Activated naive CD8-positive, alpha-beta T cell (primary cell): ENCODE measurements at regions not wholly inside any gene's neighbourhood (a gene's known extent, or its start where the extent isn't known, plus 50 kb on each side); places are given as distances from the start of the nearest gene placed in this dataset.
"Not testable (repeated sequence)": the region's sequence is repeated elsewhere in the genome, so short reads cannot be mapped to it uniquely, and the experiment has no call there.

Experiments used
- H3K27ac Mint-ChIP-seq: one replicate; pipeline ENCODE4 v1.8.0; 2021; ENCODE audit warnings: mixed read lengths
- H3K27me3 Mint-ChIP-seq: one replicate; pipeline ENCODE4 v1.8.0; 2021; ENCODE audit warnings: mixed read lengths
- H3K36me3 Mint-ChIP-seq: one replicate; pipeline ENCODE4 v1.8.0; 2021; ENCODE audit warnings: mixed read lengths
- H3K4me1 Mint-ChIP-seq: one replicate; pipeline ENCODE4 v1.8.0; 2021; ENCODE audit warnings: low read depth, mixed read lengths
- H3K4me3 Mint-ChIP-seq: one replicate; pipeline ENCODE4 v1.8.0; 2021; ENCODE audit warnings: mild to moderate bottlenecking, mixed read lengths
- H3K9me3 Mint-ChIP-seq: one replicate; pipeline ENCODE4 v1.8.0; 2021; ENCODE audit warnings: low read depth, mixed read lengths

DNA sequence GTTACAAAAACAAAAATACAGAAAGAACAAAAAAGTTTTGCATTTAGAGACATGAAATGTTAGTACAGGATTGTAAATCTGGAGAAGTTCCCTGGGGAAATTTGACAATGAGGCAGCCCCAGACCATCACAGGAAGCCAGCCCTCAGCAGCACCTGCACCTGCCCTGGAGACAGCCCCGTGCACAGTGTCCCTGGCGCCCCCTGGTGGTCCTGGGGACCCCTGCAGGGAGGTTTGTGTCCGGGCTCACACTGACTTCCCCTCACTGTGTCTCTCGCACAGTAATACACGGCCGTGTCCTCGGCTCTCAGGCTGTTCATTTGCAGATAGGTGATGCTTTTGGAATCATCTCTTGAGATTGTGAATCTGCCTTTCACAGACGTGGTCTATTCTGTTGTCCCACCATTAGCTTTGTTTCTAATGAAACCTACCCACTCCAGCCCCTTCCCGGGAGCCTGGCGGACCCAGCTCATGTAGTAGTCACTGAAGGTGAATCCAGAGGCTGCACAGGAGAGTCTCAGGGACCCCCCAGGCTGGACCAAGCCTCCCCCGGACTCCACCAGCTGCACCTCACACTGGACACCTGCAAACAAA lies 1248.6 kb downstream of the TMEM121 start:
- not testable (repeated sequence) for H3K27me3 Mint-ChIP-seq, H3K4me3 Mint-ChIP-seq, H3K36me3 Mint-ChIP-seq, H3K9me3 Mint-ChIP-seq, H3K27ac Mint-ChIP-seq
- peaks cover 17% of the 10 kb centered on the region for H3K4me1 Mint-ChIP-seq

DNA sequence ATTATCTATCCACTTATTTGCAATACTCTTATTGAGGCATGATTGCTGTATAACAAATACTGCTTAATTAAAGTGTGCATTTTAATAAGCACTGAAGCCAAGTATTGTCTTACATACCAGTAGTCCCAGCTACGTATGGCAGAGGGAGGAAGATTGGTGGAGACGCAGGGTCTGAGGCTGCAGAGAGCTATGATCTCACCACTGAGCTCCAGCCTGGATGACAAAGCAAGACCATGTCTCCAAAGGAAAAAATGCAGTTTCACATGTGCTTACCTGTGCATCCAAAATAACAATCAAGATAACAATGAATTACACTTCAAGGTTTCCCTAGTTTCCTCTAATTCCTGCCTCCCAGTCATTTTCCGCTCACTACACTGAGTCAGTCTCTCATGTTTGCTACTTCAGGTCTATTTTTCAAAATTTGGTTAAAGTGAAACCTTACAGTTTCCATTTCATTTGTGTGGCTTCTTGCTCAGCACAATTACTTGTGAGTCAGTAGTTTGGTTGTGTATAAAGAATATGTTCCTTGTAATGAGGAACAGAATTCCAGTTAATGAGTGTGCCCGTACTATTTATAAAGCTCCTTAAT lies 1250.1 kb downstream of the TMEM121 start:
- no peak overlapping the region for H3K27ac Mint-ChIP-seq
- no peak overlapping the region for H3K4me3 Mint-ChIP-seq
- H3K9me3 Mint-ChIP-seq = no peaks in the 10 kb centered on the region
- H3K36me3 Mint-ChIP-seq = peaks cover 3% of the 10 kb centered on the region
- peaks cover 13% of the 10 kb centered on the region for H3K4me1 Mint-ChIP-seq
- H3K27me3 Mint-ChIP-seq = peaks cover 3% of the 10 kb centered on the region

DNA sequence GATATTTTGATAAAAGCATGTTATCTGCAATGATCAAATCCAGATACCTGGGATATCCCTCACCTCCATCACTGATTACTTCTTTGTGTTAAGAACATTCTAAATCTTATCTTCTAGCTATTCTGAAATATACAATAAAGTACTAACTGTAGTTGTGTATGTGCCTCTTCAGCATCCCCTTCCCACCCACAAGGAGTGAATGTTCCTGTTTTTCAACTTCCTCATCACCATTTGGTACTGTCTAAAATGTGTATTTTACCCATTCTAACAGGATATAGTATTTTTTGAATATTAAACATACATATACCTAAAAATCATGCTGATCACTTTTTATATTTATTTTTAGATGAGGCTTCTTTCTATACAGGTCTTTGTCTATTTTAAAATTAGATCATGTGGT lies 1252.6 kb downstream of the TMEM121 start:
- H3K4me3 Mint-ChIP-seq = no peak overlapping the region
- H3K4me1 Mint-ChIP-seq = peaks cover 13% of the 10 kb centered on the region
- peaks cover 3% of the 10 kb centered on the region for H3K36me3 Mint-ChIP-seq
- peaks cover 3% of the 10 kb centered on the region for H3K27me3 Mint-ChIP-seq
- H3K9me3 Mint-ChIP-seq = no peaks in the 10 kb centered on the region
- no peak overlapping the region for H3K27ac Mint-ChIP-seq

DNA sequence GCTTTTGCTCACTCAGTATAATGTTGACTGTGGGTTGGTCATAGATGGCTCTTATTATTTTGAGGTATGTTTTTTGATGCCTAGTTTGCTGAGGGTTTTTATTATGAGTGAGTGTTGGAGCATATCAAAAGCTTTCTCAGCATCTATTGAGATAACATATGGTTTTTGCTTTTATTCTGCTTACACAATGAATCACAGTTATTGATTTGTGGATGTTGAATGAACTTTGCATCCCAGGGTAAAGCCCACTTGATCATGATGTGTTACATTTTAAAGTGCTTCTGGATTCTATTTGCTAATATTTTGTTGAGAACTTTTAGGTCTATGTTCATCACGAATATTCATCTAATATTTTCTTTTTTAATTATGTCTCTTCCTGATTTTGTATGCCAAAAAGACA lies 1260.3 kb downstream of the TMEM121 start:
- no peak overlapping the region for H3K27ac Mint-ChIP-seq
- no peaks in the 10 kb centered on the region for H3K36me3 Mint-ChIP-seq
- no peaks in the 10 kb centered on the region for H3K9me3 Mint-ChIP-seq

DNA sequence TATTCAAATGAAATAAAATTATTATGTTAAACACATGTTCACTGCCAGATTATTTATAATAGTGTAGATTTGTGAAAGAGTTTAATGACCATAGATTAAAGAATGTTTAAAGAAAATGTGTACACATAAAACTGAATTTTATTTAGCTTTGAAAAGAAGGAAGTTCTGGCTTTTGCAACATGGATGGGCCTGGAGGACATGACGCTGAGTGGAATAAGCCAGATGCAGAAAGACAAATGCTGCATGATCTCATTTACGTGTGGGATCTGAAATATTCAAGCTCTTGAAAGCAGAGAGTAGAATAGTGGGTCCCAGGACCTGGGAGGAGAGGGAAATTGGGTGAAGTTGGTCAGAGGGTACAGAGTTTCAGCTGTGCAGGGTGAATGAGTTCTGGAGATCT lies 1261.2 kb downstream of the TMEM121 start:
- Mint-ChIP-seq H3K9me3 (no peaks in the 10 kb centered on the region), H3K4me1 (peaks cover 21% of the 10 kb centered on the region), H3K27ac (no peak overlapping the region), H3K27me3 (peaks cover 3% of the 10 kb centered on the region), H3K36me3 (no peaks in the 10 kb centered on the region), H3K4me3 (no peak overlapping the region)

More for the DNA sequence above, 1260.3 kb downstream of the TMEM121 start:
- no peak overlapping the region for H3K4me3 Mint-ChIP-seq
- peaks cover 3% of the 10 kb centered on the region for H3K27me3 Mint-ChIP-seq
- H3K4me1 Mint-ChIP-seq = peaks cover 21% of the 10 kb centered on the region

DNA sequence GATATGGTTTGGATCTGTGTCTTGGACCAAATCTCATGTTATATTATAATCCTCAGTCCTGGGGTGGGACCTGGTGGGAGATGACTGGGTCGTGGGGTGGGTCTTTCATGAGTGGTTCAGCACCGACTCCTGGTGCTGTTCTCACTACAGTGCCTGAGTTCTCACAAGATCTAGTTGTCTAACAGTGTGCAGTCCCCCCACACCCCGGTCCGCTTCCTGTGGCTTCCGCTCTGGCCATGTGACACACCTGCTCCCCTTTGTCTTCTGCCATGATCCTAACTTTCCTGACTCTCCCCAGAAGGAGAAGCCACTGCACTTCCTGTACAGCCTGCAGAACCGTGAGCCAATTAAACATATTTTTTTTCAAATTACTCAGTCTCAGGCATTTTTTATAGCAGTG lies 1262.2 kb downstream of the TMEM121 start:
- Mint-ChIP-seq H3K36me3 (no peaks in the 10 kb centered on the region), H3K4me3 (no peak overlapping the region), H3K27me3 (peaks cover 3% of the 10 kb centered on the region), H3K4me1 (peaks cover 21% of the 10 kb centered on the region), H3K27ac (no peak overlapping the region), H3K9me3 (no peaks in the 10 kb centered on the region)

DNA sequence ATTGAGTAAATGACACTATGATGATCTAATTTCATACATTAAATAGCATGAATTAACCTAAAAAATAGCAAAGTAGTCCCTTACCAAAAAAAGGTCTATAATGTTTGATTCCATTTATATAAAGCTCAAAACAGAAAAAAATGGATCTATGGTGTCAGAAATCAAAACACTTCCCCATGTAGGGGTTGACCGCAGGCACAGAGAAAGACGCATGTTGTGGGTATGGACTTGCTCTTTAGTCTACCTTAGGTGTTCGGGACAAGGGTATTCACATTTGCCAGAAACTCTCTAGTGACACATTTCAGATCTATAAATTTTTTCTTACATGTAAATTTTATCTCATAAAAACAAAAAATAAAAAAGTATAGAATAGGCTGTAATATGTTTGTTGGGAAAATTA lies 1262.9 kb downstream of the TMEM121 start:
- H3K4me1 Mint-ChIP-seq = peaks cover 21% of the 10 kb centered on the region
- peaks cover 3% of the 10 kb centered on the region for H3K27me3 Mint-ChIP-seq
- no peaks in the 10 kb centered on the region for H3K36me3 Mint-ChIP-seq
- H3K9me3 Mint-ChIP-seq = no peaks in the 10 kb centered on the region
- H3K27ac Mint-ChIP-seq = no peak overlapping the region
- no peak overlapping the region for H3K4me3 Mint-ChIP-seq

DNA sequence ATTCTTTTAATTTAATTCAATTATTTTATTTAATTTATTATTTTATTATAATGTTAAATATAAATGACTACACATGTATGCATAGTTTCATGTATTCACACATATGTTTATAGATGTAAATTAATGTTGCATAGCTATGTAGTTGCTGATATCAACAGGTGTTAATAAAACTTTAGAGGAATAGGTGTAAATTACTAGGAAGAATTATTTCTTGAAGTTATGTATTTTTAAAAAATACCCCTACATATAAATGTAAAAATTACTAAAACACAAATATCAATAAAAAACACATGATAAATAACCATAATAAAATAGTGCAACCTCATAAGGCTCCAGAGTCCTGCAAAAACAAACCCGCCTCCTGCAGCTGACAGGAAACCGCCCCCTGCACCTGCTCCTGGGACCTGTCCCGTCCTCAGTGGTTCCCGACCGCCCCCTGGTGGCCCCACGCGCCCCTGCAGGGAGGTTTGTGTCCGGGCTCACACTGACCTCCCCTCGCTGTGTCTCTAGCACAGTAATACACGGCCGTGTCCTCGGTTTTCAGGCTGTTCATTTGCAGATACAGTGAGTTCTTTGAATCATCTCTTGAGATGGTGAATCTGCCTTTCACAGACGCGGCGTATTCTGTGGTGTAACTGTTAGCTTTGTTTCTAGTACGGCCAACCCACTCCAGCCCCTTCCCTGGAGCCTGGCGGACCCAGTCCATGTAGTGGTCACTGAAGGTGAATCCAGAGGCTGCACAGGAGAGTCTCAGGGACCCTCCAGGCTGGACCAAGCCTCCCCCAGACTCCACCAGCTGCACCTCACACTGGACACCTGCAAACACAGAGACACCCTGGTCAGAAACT lies 1264.0 kb downstream of the TMEM121 start:
- Mint-ChIP-seq H3K4me3 (no peak overlapping the region), H3K36me3 (no peaks in the 10 kb centered on the region), H3K27me3 (peaks cover 2% of the 10 kb centered on the region)

DNA sequence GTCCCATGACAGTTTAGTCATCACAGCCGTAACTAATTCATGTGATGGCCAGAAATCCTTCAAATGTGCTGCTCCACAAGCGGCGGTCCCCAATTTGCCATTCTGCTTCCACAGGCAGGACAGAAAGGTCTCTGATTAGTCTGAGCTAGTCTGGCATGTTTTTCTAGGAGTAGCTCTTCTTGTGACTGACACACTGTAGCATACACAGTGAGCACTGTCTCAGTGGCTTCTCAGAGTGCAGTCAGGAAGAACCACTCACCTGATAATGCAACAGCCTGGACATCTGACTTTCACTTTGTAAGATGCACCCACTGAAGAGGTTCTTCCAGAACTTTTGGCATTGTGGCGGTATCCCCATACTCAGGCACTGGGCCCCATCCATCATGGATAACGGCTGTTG lies 1266.2 kb downstream of the TMEM121 start:
- H3K36me3 Mint-ChIP-seq = no peaks in the 10 kb centered on the region

More for the DNA sequence above, 1264.0 kb downstream of the TMEM121 start:
- no peaks in the 10 kb centered on the region for H3K9me3 Mint-ChIP-seq
- no peak overlapping the region for H3K27ac Mint-ChIP-seq
- peaks cover 21% of the 10 kb centered on the region for H3K4me1 Mint-ChIP-seq

DNA sequence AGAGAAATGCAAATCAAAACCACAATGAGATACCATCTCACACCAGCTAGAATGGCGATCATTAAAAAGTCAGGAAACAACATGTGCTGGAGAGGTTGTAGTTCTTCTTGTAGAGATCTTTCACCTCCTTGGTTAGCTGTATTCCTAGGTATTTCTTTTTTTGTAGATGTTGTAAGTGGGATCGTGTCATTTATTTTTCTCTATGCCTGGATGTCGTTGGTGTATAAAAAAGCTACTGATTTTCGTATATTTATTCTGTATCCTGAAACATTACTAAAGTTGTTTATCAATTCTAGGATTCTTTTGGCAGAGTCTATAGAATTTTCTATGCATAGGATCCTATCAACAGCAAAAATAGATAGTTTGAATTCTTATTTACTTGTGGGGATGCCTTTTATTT lies 1271.8 kb downstream of the TMEM121 start:
- H3K27me3 Mint-ChIP-seq = peaks cover 21% of the 10 kb centered on the region
- not testable (repeated sequence) for H3K36me3 Mint-ChIP-seq, H3K4me3 Mint-ChIP-seq, H3K9me3 Mint-ChIP-seq, H3K4me1 Mint-ChIP-seq, H3K27ac Mint-ChIP-seq

More for the DNA sequence above, 1266.2 kb downstream of the TMEM121 start:
- H3K4me3 Mint-ChIP-seq = no peak overlapping the region
- H3K27ac Mint-ChIP-seq = no peak overlapping the region
- H3K9me3 Mint-ChIP-seq = no peaks in the 10 kb centered on the region
- H3K27me3 Mint-ChIP-seq = peaks cover under 1% of the 10 kb centered on the region
- H3K4me1 Mint-ChIP-seq = peaks cover 21% of the 10 kb centered on the region

DNA sequence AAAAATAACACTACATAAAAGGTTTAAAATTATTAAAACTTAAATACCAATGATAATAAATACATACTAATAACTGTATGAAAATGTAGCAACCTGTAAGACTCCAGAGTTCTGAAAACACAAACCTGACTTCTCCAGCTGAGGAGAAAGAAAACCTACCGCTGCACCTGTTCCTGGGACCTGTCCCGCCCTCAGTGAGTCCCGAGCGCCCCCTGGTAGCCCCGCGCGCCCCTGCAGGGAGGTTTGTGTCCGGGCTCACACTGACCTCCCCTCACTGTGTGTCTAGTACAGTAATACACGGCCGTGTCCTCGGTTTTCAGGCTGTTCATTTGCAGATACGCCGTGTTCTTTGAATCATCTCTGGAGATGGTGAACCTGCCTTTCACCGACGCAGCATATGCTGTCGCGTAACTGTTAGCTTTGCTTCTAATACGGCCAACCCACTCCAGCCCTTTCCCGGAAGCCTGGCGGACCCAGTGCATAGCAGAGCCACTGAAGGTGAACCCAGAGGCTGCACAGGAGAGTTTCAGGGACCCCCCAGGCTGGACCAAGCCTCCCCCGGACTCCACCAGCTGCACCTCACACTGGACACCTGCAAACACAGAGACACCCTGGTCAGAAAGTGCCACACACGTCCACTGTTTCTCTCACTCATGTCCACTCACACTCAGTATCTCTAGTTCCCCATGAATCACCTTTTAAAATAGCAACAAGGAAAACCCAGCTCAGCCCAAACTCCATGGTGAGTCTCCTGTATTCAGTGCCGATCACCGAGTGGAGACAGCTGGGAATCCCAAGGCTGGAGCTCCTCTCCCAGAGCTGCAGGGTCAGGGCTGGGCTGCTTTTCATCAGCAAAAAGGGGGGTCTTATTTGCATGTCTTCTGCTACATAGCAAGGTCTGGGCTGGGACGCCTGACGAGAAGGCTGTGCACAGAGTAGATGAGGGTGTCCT lies 1276.3 kb downstream of the TMEM121 start:
- H3K27me3 Mint-ChIP-seq = peaks cover 19% of the 10 kb centered on the region
- no peak overlapping the region for H3K27ac Mint-ChIP-seq
- H3K4me1 Mint-ChIP-seq = no peaks in the 10 kb centered on the region
- no peaks in the 10 kb centered on the region for H3K36me3 Mint-ChIP-seq
- no peaks in the 10 kb centered on the region for H3K9me3 Mint-ChIP-seq
- no peak overlapping the region for H3K4me3 Mint-ChIP-seq

DNA sequence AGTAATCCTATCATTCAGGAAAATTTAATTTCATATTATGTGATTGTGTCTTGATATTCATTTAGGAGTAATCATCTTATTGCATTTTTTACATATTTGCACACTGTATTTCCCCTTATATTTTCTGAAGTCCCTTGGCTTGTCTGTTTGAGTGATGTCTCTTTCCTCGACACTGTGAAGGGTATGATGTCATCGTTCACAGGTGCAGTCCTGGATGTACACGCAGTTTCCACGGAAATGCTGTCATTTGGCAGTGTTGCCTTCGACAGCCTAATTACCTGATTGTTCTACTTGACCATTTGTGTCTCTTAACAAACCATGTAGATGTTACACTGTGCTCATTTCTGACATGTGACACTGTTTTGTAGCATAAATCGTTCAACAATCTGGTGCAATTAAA lies 1277.0 kb downstream of the TMEM121 start:
- H3K4me3 Mint-ChIP-seq = no peak overlapping the region
- H3K9me3 Mint-ChIP-seq = no peaks in the 10 kb centered on the region
- no peaks in the 10 kb centered on the region for H3K4me1 Mint-ChIP-seq
- H3K27me3 Mint-ChIP-seq = peaks cover 12% of the 10 kb centered on the region
- H3K27ac Mint-ChIP-seq = no peak overlapping the region
- no peaks in the 10 kb centered on the region for H3K36me3 Mint-ChIP-seq

DNA sequence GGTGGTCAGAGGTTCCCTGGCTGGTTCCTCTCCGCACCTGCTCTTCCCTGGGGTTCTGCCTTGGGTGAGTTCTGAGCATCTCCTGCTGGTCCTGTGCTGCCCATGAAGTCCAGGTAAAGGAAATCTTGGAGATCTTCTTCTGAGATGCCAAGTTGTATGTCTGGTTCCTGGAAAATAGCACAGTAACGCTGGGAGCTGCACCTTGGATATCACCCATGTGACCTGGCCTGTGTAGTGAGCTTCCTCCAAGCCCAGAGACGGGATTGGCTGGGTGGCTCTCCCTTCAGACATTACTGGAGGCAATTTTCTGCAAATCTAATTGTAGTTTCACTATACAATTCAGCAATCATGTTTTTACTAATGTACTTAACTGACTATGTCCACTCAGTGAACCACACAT lies 1281.1 kb downstream of the TMEM121 start:
- H3K4me1 Mint-ChIP-seq = peaks cover 13% of the 10 kb centered on the region
- no peak overlapping the region for H3K4me3 Mint-ChIP-seq
- no peak overlapping the region for H3K27ac Mint-ChIP-seq
- no peaks in the 10 kb centered on the region for H3K9me3 Mint-ChIP-seq
- H3K27me3 Mint-ChIP-seq = peaks cover 4% of the 10 kb centered on the region
- H3K36me3 Mint-ChIP-seq = no peaks in the 10 kb centered on the region

DNA sequence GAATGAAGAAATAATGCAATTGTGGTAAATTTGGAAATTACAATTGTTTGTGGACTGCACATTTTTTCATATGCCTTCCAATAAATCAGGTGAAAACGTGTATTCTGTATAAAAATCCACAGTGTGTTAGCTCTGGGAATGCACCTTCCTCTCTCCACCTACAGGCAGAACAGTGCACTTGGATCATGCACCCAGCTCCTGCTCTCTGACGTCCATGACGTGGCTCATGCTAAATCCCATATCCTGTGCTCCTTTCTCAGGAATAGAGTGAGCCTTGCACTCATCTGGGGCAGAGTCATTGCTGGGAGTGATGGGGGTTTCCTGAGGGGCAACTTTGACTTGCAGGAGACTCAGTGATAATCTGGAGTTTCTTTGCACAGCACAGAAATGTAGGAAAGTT lies 1282.1 kb downstream of the TMEM121 start:
- no peak overlapping the region for H3K27ac Mint-ChIP-seq
- H3K27me3 Mint-ChIP-seq = peaks cover 2% of the 10 kb centered on the region
- H3K36me3 Mint-ChIP-seq = no peaks in the 10 kb centered on the region
- no peaks in the 10 kb centered on the region for H3K9me3 Mint-ChIP-seq
- H3K4me1 Mint-ChIP-seq = peaks cover 13% of the 10 kb centered on the region
- no peak overlapping the region for H3K4me3 Mint-ChIP-seq
